Right forelimb (tissue), 1 donor: ENCODE measurements at regions not wholly inside any gene's neighbourhood (a gene's known extent, or its start where the extent isn't known, plus 50 kb on each side); places are given as distances from the start of the nearest gene placed in this dataset.
"Not testable (repeated sequence)": the region's sequence is repeated elsewhere in the genome, so short reads cannot be mapped to it uniquely, and the experiment has no call there.

Experiments
- DNase-seq: peaks from one replicate; pipeline ENCODE4 v3.0.0-alpha.2; 2018

DNA sequence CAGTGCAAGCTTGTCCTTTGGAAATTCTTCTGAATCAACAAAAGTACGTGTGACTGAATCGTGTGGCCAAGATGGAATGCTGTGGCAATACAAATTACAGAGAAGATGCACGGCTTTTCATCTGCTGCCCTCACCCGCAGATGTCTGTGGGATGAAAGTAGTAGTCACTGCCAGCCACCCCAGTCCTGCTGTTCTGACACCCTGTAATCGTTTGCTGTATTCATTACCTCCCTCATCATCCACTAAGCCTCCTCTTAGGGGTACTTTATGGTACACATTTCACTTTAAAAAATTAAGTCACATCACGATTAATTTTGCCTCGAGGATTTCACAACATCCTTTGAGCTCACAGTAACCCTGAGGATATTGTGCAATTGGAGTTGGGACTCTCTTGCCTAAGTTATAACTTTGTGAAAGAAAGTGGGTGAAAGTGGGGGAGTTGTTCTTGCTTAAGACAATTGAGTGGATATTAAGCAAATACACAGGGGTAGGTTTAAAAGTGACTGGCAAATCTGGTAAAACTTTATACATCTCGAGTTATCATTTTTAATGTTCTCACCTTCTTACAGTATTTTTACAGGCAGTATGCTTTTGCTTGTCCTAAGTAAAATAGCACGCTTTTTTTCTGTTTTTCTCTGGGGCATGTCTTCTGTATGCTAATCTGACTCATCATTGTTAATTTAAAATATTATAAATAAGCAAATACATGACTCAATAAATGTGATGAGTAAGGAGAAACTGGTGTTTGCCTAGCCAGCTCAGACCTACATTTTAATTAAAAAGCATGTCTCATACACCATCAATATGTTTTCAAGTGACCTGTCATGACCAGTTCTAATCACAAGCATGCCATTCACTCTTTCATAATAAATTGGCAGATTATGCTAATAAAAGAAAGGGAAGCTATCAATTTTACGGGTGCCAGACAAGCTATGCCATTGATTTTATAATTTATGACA is 680.9 kb downstream of the IRS1 start:
- no peak for DNase-seq

DNA sequence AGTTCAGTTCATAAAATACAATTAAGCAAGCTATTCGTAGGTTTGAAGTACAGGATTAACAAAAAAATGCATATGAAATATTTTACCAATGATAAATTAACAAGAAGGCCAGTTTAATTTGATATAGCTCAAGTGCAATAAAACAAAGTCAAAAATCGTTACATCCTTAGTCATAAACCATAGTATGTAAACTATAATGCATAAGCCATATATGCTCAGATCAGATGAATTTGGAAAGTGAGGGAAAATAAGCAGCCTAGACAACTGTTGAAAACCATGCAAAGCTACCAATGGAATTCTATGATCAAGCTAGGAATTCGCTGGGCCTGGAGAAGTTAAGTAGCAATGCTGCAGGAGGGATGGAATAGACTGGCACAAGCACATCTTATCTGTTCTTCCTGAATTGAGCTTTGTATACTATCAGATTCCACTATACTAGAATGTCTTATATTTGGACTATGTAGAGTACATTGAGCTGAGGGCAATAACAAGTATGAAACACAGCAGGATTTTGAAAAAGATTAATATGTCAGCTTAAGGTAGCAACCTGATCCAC is 682.0 kb downstream of the IRS1 start:
- no peak for DNase-seq

DNA sequence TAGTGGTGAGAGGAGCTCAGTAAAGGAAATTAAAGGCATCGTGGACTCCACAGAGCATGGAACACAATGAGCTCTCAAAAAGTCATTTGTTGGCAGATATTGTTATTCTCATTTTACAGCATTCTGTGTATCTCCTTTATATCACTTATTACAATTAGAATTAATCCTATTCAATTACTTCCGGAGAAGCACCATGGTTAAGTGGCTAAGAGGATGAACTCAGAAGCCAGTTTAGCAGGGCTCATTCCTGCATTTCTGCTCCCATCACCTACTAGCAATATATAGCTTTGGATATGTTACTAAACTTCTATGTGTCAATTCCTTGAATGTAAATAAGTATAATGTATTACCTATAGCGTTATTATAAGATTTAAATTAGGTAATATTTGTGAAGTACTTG is 683.3 kb downstream of the IRS1 start:
- no peak for DNase-seq

DNA sequence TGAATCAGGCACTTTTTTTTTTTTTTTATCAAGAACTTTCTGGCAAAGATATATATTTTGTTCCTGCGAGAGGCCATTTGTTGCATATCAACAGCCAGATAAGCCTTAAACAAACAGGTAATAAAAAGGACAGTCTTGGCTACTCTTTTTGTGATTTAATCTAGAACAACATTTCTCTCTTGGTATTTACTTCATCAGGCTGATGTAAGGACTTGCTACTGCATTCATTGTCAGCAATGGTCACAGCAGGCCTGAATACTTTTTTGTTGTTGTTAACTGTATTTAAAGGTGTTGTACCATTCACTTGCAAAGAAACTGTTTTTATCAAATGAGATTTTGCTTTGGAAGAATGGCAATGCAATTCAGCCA is 683.8 kb downstream of the IRS1 start:
- DNase-seq: no peak

DNA sequence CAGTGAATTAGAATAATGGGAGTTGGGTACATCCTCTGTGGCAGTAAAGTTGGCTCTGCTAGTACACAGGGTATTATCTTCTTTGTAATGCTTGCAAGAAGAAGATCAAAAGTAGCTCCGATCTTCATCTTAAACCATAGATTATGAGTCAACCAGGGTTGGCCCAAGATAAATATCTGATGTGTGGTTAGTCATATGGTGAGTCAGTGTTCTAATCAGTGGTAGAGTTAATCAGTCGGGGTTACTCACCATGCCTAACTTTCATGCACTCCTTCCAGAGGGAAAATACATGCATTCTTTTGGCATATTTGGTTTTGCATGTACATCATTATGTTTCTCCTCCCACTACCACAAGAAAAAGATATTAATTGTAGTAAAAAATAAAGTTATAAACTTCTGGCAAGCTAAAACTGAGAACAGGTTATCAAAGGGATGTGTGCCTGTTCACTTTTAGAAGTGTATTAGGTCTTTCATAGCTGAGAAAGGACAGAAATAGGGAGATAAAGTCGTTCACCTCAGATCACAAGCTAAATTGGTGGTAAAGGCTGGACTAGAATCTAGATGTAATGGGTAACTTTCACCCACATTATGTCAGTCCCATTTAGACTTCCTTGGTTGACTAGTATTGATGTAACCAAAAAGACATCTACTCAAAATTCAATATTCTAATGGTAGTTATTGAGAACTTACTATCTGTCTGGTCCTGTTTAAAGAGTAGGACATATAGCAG is 684.4 kb downstream of the IRS1 start:
- DNase-seq: no peak

DNA sequence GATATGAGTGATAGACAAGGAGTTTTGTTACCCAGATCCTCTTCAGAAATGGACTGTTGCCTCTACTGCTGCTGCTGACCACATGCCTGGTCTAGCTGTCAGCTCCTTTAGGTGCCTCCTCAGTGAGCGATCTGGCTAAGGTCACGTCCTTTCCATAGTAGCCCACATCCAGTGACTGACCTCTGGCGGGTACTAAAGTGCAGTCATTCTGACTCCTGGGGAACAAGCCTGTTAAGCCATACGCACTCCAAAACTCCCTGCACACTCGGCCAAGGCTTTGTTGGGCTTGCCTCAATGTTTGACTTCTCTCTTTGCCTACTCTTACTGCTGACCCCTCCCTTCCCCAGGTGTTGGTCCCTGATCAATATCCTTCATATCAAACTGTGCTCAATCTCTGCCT is 685.2 kb downstream of the IRS1 start:
- no peak for DNase-seq

DNA sequence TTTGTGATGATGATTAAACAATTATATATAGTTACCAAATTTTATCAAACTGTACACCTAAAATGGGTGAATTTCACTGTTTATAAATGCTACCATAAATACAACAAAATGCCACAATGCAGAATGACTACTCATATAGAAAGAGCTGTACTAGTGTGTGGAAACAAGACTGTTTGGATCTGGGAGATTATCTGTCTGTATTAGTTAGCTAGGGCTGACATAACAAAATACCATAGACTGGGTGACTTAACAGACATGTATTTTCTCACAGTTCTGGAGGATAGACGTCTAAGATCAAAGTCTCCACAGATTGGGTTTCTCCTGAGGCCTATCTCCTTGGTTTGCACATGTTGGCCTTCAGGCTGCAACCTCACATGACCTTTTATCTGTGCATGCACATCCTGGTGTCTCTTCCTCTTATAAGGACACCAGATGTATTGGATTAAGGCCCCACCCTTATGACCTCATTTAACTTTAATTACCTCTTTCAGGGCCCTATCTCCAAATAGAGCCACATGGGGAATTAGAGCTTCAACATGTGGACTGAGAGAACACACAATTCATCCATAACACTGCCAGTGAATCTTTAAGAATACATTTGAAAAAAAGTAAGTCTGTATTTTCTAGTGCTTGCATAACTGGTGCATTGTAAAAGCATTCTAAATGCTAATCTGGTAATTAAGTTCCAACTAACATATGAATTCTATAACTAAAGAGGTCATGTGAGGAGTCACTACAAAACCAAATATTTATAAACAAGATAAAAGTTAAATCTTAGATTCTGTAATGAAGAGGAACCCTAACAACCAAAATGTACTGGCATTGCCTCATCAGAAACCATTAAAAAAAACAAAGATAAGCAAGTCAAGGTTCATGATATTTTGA is 699.6 kb downstream of the NYAP2 start:
- DNase-seq: no peak

DNA sequence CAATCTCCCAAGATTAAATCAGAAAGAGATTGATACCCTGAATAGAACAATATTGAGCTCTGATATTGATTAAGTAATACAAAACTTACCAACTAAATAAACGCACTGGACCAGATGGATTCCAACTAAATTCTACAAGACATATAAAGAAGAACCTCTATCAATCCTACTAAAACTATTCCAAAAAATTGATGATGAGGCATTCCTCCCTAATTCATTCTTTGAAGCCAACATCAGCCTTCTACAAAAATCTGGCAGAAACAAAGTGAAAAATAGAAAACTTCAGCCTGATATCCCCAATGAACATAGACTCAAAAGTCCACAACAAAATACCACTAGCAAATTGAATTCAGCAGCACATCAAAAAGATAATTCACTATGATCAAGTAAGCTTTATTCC is 695.5 kb downstream of the NYAP2 start:
- DNase-seq: no peak

DNA sequence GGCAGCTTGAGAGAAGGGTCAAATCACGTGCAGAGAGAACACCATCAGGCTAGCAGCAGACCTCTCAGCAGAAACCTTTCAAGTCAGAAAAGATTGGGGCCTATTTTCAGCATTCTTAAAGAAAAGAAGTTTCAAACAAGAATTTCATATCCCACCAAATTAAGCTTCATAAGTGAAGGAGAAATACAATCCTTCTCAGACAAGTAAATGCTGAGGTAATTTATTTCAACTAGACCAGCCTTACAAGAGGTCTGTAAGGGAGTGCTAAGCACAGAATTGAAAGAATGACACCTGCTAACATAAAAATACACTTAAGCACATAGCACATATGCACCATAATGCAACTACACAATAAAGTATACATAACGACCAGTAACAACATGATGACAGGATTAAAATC is 693.9 kb downstream of the NYAP2 start:
- DNase-seq: no peak

DNA sequence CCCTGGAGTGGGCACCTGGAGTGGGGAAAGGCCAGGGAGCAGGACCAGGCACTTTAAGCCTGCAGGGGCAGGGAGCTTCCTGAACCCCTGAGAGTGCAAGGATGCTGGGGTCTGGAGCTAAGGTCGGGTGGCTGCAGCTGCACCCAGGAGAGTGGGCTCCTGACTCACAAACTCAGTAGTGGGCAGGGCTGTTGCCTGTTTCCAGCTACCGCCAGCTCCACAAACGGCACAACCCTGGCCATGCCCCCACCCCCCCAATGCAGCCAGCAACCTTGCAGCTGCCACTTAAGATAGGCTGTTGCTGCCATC is 688.8 kb downstream of the NYAP2 start:
- DNase-seq: no peak

DNA sequence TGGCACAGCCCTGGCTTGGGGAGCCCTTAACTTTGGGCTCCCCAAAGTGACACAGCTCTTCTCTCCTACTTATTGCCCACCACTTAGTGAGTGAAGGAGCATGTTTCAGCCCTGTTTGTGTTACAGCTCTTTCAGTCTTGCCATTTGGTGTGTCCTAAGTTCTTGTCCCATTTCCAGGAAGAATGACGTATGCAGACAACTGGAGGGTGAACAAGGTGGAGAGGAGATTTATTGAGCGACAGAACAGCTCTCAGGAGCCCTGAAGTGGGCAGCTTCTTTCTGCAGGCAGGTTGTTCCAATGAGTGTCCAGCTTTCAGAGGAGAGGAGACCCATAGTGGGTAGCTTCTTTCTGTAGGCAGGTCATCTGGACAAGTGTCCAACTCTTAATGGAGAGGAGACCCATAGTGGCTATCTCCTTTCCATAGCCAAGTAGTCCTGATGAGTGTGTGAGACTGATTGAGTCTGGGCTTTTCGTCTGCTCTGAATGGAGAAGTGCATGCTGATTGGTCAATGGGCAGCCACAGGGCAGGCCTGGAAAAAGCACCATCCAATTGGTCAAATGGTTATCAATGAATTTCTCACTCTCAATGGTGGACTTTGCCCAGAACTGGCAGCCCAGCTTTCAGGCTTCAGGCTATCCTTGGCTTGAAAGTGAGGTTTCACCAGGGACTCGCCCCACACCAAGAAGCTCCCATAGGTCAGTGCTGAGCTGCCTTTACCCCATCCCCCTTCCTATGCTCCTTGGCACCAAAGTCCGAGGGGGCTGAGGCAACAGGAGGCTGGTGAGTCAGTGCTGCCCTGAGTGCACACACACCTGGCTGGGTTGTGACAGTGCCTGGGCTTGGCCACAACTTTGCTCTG is 688.2 kb downstream of the NYAP2 start:
- DNase-seq: no peak

DNA sequence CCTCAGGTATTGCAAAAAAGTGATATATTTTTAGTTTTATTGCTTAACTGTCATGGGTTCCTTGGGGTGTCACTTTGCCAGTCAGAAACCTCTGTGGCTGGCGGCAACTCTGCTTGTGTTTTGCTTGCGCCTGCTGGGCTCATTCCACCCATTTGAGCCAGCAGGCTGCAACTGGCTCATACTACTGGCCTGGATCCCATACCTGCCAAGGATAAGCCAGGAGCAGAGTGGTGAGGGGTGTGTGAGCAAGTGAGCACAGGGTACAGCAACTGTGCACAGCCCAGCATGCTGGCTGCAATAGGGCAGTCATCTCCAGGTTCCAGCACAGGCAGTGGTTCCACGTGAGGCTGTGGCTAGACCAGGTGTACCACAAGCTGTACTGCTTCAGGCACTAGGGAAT is 687.5 kb downstream of the NYAP2 start:
- DNase-seq: no peak

DNA sequence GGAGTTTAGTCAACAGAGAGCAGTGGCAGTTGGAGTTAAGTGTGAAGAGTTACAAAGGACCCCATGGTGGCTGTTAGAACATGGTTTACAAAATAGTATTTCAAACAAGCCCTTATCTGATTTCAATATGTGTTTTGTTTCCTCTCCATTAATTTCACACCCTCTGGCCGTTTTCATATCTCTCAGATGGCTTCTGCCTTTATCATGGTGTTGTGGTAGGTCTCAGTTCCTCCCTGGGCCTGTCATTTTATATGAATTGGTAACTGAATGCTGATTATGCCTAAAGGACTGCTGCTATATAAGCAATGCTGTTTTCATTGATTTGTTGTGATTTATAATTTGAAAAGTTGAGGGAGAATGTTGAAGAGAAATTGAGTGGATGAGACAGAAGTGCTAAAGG is 686.7 kb downstream of the NYAP2 start:
- no peak for DNase-seq

DNA sequence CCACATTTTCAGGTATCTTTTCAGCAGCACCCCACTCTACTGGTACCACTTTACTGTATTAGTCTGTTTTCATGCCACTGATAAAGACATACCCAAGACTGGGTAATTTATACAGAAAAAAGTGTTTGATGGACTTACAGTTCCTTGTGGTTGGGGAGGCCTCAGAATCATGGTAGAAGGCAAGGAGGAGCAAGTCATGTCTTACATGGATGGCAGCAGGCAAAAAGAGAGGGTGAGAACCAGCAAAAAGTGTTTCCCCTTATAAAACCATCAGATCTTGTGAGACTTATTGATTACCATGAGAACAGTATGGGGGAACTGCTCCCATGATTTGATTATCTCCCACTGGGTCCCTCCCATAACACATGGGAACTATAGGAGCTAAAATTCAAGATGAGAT is 685.9 kb downstream of the NYAP2 start:
- not testable (repeated sequence) for DNase-seq

DNA sequence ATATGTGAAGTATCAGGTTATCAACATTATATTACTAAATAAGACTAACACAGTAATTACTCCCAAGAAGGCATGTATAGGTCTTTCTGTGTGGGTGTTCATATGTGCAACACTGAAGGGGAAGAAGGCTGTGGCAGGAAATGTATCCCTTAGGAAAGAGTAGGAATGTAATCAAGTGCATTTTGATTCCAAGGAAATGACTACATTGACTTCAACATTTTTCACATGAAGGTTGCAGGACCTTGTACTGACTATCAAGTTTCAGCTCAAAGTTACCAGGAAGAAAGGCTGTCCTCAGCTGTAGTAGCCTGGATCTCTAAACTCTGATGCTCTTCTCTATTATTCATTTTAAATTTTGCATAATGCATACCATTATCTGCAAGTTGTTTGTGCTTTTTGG is 680.8 kb downstream of the NYAP2 start:
- no peak for DNase-seq

DNA sequence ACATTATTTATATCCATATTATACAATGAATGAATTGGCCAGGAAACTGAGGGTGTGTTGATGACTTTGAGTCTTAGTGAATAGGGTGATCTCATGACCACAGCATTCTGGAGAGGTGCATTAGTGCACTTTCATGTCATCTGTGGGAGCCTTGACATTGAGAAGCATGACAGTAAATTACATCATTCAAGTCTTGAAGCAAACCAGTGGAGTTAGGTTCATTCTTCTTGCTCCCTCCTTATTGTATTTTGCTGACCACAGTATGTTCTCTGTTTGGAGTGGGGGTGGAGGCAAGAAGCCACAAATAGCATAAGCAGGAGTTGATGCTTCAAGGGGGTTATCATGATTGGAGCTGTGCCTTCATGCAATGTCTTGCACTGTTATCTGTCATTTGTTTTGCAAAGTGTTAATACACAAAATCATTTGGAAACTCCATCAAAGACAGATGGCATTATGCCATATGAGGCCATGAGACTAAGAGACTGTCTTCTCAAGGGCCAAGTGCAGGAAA is 680.2 kb downstream of the NYAP2 start:
- DNase-seq: no peak

DNA sequence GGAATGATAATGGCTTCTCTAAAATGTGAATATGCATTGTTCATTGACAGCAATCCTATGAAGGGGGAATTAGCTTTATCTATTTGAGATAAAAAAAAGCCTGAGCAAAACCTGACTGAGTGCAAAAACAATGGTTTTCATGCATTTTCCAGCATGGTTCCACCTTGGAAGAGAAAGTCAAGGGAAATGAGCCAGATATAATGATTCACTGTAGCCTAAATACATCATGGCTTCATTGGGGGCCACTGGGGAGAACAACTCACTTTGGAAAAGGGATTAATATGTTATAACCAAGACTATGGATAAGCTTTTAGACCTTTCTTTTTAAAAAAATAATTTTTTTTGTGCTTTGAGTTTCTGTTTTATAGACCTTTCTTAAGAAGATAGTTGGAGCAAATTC is 679.7 kb downstream of the NYAP2 start:
- no peak for DNase-seq

DNA sequence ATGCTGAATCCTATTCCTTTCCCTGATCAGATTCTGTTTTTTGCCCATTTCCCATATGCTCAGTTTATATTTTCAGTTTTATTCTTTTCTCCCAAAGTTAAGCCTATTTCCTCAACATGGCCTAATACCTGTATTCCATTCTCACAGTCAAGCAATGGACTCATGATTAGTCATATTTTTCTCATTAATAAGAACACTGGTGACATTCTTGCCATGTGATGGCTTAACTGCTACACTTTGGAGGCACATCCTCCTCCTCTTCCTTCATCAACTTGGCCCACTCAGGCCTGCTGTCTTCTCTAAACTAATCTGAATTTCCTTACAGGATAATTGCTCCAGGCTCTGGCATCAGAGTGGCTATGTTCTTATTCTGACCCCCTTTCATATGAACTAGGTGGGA is 679.2 kb downstream of the NYAP2 start:
- no peak for DNase-seq

DNA sequence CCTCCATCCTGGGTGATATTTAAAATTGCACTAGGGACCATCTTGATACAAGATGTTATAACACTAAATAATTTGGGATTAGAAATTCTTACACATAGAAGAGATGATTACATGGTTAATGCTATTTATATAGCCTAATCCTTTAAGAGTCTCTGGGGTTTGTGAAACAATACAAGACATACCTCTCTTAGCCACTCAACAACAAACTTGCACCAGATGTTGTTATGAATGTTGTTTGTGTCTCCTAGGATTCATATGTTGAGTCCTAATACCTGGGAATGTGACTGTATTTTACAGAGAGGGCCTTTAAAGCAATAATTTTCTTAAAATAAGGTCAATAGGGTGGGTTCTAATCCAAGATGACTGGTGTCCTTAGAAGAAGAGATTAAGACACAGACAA is 678.3 kb downstream of the NYAP2 start:
- no peak for DNase-seq

DNA sequence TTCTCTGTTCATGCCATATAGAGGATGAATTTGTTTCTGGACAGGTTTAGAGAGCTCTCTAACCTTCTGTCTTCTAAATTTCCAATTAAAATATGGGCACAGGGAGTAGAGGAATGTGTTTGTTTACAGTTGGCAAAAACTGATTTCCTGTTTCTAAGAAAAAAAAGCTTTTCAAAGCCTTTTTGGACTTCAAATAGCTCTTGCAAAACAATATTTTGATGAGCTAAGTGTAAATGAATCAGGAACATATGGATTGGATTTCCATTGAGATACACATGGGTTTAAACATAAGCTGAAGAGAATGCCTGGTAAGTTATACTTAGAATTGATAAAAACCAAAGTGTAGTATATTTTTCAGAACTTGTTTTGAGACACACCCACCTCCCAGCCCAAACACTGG is 677.5 kb downstream of the NYAP2 start:
- no peak for DNase-seq

DNA sequence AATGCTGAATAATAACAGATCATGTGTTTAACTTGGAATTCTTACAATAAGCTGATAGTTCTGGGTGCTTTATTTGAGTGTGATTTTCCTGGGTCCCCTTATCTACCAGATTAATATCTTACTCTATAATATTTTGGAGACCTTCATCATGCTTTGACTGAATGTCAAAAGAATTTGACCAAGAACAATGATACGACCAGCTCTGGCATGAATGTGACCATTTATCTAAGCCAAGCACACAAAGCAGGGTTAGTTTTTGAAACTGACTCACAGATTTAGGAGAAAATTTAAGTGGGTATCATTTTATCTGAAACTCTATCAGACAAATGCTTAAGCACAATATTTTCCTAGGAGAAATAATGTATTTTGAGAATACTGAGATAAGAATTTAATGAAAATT is 677.0 kb downstream of the NYAP2 start:
- DNase-seq: no peak

DNA sequence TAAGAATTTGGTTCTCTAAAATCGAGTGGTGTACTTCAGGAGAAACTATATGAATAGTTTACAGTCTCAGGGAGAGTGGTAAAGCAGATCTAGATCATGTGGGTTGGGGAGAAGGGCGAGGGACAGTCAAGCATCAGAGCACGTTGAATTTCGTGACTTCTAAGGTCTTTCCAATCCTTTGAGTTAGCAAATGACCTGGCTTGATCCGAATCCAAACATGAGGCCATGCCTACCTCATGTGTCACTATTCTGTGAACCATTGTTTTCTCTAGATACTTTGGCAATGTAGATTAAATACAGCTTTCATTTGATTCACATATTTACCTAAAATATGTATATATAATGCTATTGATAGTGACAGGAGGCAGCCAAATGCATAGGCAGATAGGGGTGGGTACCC is 674.9 kb downstream of the NYAP2 start:
- no peak for DNase-seq
